ENCODE measurements at regions not wholly inside any gene's neighbourhood (a gene's known extent, or its start where the extent isn't known, plus 50 kb on each side); places are given as distances from the start of the nearest gene placed in this dataset.

DNA sequence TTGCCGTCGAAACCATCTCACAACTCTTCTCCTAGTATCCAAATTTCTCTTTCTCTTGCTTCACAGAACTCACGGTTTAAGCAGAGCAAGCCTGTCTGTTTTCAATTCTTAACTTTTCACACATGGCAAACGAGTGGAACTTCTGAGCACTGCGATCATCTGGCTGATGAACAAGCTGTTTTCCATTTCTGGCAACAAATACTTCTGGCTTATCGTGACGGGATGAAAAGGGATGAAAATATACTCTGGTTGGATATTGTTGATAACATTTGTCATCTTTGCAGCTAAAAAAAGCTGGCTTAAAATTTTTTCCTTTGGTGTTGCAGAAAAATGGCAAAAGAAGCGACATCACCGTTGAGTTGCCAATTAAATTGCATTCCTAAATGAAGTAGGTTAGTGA lies 515.2 kb upstream of the JARID2 start:
- TF ChIP-seq, protein P1, sequence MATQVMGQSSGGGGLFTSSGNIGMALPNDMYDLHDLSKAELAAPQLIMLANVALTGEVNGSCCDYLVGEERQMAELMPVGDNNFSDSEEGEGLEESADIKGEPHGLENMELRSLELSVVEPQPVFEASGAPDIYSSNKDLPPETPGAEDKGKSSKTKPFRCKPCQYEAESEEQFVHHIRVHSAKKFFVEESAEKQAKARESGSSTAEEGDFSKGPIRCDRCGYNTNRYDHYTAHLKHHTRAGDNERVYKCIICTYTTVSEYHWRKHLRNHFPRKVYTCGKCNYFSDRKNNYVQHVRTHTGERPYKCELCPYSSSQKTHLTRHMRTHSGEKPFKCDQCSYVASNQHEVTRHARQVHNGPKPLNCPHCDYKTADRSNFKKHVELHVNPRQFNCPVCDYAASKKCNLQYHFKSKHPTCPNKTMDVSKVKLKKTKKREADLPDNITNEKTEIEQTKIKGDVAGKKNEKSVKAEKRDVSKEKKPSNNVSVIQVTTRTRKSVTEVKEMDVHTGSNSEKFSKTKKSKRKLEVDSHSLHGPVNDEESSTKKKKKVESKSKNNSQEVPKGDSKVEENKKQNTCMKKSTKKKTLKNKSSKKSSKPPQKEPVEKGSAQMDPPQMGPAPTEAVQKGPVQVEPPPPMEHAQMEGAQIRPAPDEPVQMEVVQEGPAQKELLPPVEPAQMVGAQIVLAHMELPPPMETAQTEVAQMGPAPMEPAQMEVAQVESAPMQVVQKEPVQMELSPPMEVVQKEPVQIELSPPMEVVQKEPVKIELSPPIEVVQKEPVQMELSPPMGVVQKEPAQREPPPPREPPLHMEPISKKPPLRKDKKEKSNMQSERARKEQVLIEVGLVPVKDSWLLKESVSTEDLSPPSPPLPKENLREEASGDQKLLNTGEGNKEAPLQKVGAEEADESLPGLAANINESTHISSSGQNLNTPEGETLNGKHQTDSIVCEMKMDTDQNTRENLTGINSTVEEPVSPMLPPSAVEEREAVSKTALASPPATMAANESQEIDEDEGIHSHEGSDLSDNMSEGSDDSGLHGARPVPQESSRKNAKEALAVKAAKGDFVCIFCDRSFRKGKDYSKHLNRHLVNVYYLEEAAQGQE (IDR thresholded peaks at IDR 0.05; ENCODE audit: low read depth, low read length) = no peak
- no peak for TF ChIP-seq POLR2AphosphoS5 (IDR thresholded peaks at IDR 0.05; ENCODE audit: low read depth, low read length)
- TF ChIP-seq, protein P2, sequence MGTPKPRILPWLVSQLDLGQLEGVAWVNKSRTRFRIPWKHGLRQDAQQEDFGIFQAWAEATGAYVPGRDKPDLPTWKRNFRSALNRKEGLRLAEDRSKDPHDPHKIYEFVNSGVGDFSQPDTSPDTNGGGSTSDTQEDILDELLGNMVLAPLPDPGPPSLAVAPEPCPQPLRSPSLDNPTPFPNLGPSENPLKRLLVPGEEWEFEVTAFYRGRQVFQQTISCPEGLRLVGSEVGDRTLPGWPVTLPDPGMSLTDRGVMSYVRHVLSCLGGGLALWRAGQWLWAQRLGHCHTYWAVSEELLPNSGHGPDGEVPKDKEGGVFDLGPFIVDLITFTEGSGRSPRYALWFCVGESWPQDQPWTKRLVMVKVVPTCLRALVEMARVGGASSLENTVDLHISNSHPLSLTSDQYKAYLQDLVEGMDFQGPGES (IDR thresholded peaks at IDR 0.05; ENCODE audit: low read depth, low read length) = no peak
- TF ChIP-seq SMC3 (IDR thresholded peaks at IDR 0.05; ENCODE audit: low read depth, low read length) = no peak

Measured in SK-N-SH (cell line).